Keratinocyte (primary cell): ENCODE measurements at regions not wholly inside any gene's neighbourhood (a gene's known extent, or its start where the extent isn't known, plus 50 kb on each side); places are given as distances from the start of the nearest gene placed in this dataset.

Experiments
- DNase-seq: peaks from one replicate; pipeline ENCODE4 v3.0.0-alpha.2; 2011; ENCODE audit warnings: low read depth, missing footprints, low spot score
- FAIRE-seq: peaks from 2 replicates; lab custom pipeline; 2011; peaks lifted over from hg19 to GRCh38; lab: Jason Lieb, UNC
- H2AFZ ChIP-seq: 2 replicates; pipeline ENCODE4 v1.6.0; 2012; ENCODE audit warnings: low read length, control low read depth, inconsistent platforms; ENCODE audit not compliant: control insufficient read depth
- H3K27ac ChIP-seq: 2 replicates; pipeline ENCODE4 v1.5.1; 2011; ENCODE audit warnings: low read length; ENCODE audit not compliant: control insufficient read depth, insufficient read depth
- H3K27me3 ChIP-seq: 3 replicates; pipeline ENCODE4 v1.6.0; 2011; ENCODE audit warnings: low read length; ENCODE audit not compliant: control insufficient read depth, insufficient read depth; ENCODE audit errors: extremely low read depth
- H3K36me3 ChIP-seq, 2 experiments: 2 replicates in 1 of 2; 3 replicates in 1 of 2; pipeline ENCODE4 v1.5.1; 2011; ENCODE audit warnings: low read length in 2 of 2, mild to moderate bottlenecking in 1 of 2; ENCODE audit not compliant: control insufficient read depth in 2 of 2, insufficient read depth in 2 of 2; ENCODE audit errors: extremely low read depth in 1 of 2
- H3K4me1 ChIP-seq: 3 replicates; pipeline ENCODE4 v1.5.1; 2011; ENCODE audit warnings: low read length; ENCODE audit not compliant: control insufficient read depth, insufficient read depth; ENCODE audit errors: extremely low read depth
- H3K4me2 ChIP-seq: 3 replicates; pipeline ENCODE4 v1.6.0; 2011; ENCODE audit warnings: low read depth, low read length; ENCODE audit not compliant: control insufficient read depth, insufficient read depth; ENCODE audit errors: extremely low read depth
- H3K4me3 ChIP-seq, 3 experiments: fragments of 200-600 bp in 1 of 3; sonication (generic) in 1 of 3; 2 replicates in 2 of 3; 3 replicates in 1 of 3; pipeline ENCODE4 v1.5.1; 2011 to 2016; ENCODE audit warnings: low read length in 3 of 3, mild to moderate bottlenecking in 3 of 3, control low read depth in 2 of 3, inconsistent platforms in 1 of 3, low read depth in 1 of 3, mixed read lengths in 1 of 3, mixed run types in 1 of 3, moderate library complexity in 1 of 3; ENCODE audit not compliant: control insufficient read depth in 2 of 3, insufficient read depth in 2 of 3; ENCODE audit errors: extremely low read depth in 1 of 3
- H3K79me2 ChIP-seq: 2 replicates; pipeline ENCODE4 v1.6.0; 2012; ENCODE audit warnings: low read length; ENCODE audit not compliant: control insufficient read depth, insufficient read depth
- H3K9ac ChIP-seq: 3 replicates; pipeline ENCODE4 v1.6.0; 2011; ENCODE audit warnings: low read length; ENCODE audit not compliant: control insufficient read depth, insufficient read depth; ENCODE audit errors: extremely low read depth
- H3K9me1 ChIP-seq: 3 replicates; pipeline ENCODE4 v1.6.0; 2011; ENCODE audit warnings: low read length; ENCODE audit not compliant: control insufficient read depth, insufficient read depth; ENCODE audit errors: extremely low read depth
- H3K9me3 ChIP-seq: 2 replicates; pipeline ENCODE4 v1.5.1; 2012; ENCODE audit warnings: low read depth, low read length; ENCODE audit not compliant: control insufficient read depth
- H4K20me1 ChIP-seq: 3 replicates; pipeline ENCODE4 v1.6.0; 2011; ENCODE audit warnings: low read length; ENCODE audit not compliant: control insufficient read depth, insufficient read depth; ENCODE audit errors: extremely low read depth
- EZH2 ChIP-seq: IDR thresholded peaks from one replicate; pipeline ENCODE4 v1.6.1; 2012; ENCODE audit warnings: inconsistent platforms, mild to moderate bottlenecking, low read length, moderate library complexity
- dilution Hi-C: fragments of 300-500 bp; cut with MboI; formaldehyde crosslinking; loops from one replicate; pipeline ENCODE4 v1.7.0; 2020; ENCODE audit warnings: low sequenced_read_pairs; ENCODE audit not compliant: extremely low pct_ligation_motif_present
- TF ChIP-seq, protein P1 (sequence below), 3 experiments: IDR thresholded peaks in 1 of 3; conservative IDR thresholded peaks in 1 of 3; optimal IDR thresholded peaks in 1 of 3; 2 replicates in 2 of 3; 3 replicates in 1 of 3; pipeline versions ENCODE3 to v1.5.1; 2011; ENCODE audit warnings: low read length in 3 of 3, mild to moderate bottlenecking in 3 of 3, moderate library complexity in 2 of 3, control low read depth in 1 of 3, inconsistent platforms in 1 of 3; ENCODE audit not compliant: insufficient read depth in 2 of 3; ENCODE audit errors: extremely low read depth in 1 of 3

DNA sequence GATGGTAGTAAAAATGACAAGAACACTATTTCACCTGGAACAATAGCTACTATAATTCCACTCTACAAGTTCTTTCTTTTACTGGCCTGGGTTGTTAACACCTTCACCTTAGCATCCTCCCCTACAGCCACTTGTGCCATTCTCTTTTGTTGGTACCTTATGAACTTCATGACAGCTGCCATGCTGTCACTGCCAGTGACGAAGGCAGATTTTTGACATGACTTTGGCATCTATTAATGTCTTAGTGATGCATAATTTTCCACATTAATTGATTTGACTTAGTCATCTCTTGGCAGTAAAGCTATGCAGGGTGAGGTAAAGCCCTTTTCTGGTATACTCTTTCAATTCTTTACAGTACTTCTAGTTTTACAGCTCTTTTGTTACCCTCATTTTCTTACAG is 207.9 kb downstream of the TANC2 start:
- no peak overlapping the region for H3K27ac ChIP-seq
- H4K20me1 ChIP-seq = no peaks in the 10 kb centered on the region
- H3K79me2 ChIP-seq = no peaks in the 10 kb centered on the region
- no peak overlapping the region for H3K4me2 ChIP-seq
- H3K4me3 ChIP-seq = no peak overlapping the region
- H3K36me3 ChIP-seq = no peaks in the 10 kb centered on the region
- dilution Hi-C loops = no loop called here
- no peak overlapping the region for H2AFZ ChIP-seq
- H3K9ac ChIP-seq = no peak overlapping the region
- H3K4me1 ChIP-seq = peaks cover 12% of the 10 kb centered on the region
- H3K9me3 ChIP-seq = no peaks in the 10 kb centered on the region
- no peak for FAIRE-seq
- H3K27me3 ChIP-seq = no peaks in the 10 kb centered on the region
- TF ChIP-seq EZH2 = no peak
- TF ChIP-seq, protein P1, sequence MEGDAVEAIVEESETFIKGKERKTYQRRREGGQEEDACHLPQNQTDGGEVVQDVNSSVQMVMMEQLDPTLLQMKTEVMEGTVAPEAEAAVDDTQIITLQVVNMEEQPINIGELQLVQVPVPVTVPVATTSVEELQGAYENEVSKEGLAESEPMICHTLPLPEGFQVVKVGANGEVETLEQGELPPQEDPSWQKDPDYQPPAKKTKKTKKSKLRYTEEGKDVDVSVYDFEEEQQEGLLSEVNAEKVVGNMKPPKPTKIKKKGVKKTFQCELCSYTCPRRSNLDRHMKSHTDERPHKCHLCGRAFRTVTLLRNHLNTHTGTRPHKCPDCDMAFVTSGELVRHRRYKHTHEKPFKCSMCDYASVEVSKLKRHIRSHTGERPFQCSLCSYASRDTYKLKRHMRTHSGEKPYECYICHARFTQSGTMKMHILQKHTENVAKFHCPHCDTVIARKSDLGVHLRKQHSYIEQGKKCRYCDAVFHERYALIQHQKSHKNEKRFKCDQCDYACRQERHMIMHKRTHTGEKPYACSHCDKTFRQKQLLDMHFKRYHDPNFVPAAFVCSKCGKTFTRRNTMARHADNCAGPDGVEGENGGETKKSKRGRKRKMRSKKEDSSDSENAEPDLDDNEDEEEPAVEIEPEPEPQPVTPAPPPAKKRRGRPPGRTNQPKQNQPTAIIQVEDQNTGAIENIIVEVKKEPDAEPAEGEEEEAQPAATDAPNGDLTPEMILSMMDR (optimal IDR thresholded peaks at IDR 0.05 in 1 of 3, IDR thresholded peaks at IDR 0.05 in 1 of 3, conservative IDR thresholded peaks at IDR 0.05 in 1 of 3; ENCODE audit: extremely low read depth in 1 of 3, insufficient read depth in 2 of 3, low read length in 3 of 3) = no peak
- no peaks in the 10 kb centered on the region for H3K9me1 ChIP-seq
- no peak for DNase-seq

DNA sequence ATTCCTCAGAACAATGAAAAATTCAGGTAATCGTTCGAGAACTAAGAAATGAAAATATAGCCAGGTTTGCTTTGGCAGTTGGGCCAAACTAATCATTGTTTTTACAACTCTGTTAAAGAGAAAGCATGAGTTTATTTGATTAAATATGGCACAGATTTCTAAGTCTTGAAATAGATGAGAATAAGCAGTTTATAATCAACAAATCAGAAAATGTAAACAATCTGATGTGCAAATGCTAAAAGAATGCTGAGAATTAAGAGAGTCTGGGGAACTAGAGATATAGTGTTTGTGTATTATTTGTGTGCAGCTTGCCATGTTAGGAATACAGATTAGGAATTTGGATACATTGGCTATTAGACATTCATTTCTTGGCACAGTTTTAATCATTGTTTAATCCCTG is 212.5 kb downstream of the TANC2 start:
- no peaks in the 10 kb centered on the region for H3K27me3 ChIP-seq
- H4K20me1 ChIP-seq = no peaks in the 10 kb centered on the region
- no peaks in the 10 kb centered on the region for H3K9me3 ChIP-seq
- DNase-seq (no peak), FAIRE-seq (no peak)
- TF ChIP-seq EZH2 = no peak
- TF ChIP-seq, protein P1 (optimal IDR thresholded peaks at IDR 0.05 in 1 of 3, IDR thresholded peaks at IDR 0.05 in 1 of 3, conservative IDR thresholded peaks at IDR 0.05 in 1 of 3; ENCODE audit: extremely low read depth in 1 of 3, insufficient read depth in 2 of 3, low read length in 3 of 3) = no peak
- no peak overlapping the region for H3K4me2 ChIP-seq
- H3K27ac ChIP-seq = no peak overlapping the region
- no peak overlapping the region for H3K4me3 ChIP-seq
- peaks cover 4% of the 10 kb centered on the region for H3K4me1 ChIP-seq
- no peak overlapping the region for H2AFZ ChIP-seq
- H3K9ac ChIP-seq = no peak overlapping the region
- H3K36me3 ChIP-seq = no peaks in the 10 kb centered on the region
- no peaks in the 10 kb centered on the region for H3K9me1 ChIP-seq
- no peaks in the 10 kb centered on the region for H3K79me2 ChIP-seq
- dilution Hi-C loops = no loop called here
